ENCODE measurements at regions not wholly inside any gene's neighbourhood (a gene's known extent, or its start where the extent isn't known, plus 50 kb on each side); places are given as distances from the start of the nearest gene placed in this dataset.

DNA sequence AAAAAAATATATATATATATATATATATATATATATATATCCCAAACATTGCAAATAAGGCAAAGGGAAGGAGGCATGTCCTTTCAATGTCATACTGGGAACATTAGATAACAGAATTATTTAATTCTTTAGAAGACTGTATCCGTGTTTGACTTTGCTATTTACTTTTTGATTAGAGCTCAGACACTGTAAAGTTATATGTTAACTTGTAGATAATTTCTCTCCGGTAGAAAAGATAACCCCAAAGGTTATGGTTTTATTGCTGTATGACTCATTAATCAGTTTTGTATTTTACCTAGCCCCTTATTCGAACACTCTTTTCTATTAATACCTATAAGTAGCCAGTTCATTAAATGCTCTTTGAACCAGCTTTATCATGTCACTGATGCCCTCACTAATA, 150.6 kb upstream of the DUSP21 start:
- 60% methylated on average over 3 of the region's 3 CpGs for WGBS
- TF ChIP-seq POLR2AphosphoS5 (IDR thresholded peaks at IDR 0.05) (no peak), POLR2A (IDR thresholded peaks at IDR 0.05) (no peak)
- TF ChIP-seq, protein P1, sequence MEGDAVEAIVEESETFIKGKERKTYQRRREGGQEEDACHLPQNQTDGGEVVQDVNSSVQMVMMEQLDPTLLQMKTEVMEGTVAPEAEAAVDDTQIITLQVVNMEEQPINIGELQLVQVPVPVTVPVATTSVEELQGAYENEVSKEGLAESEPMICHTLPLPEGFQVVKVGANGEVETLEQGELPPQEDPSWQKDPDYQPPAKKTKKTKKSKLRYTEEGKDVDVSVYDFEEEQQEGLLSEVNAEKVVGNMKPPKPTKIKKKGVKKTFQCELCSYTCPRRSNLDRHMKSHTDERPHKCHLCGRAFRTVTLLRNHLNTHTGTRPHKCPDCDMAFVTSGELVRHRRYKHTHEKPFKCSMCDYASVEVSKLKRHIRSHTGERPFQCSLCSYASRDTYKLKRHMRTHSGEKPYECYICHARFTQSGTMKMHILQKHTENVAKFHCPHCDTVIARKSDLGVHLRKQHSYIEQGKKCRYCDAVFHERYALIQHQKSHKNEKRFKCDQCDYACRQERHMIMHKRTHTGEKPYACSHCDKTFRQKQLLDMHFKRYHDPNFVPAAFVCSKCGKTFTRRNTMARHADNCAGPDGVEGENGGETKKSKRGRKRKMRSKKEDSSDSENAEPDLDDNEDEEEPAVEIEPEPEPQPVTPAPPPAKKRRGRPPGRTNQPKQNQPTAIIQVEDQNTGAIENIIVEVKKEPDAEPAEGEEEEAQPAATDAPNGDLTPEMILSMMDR (IDR thresholded peaks at IDR 0.05), result no peak
- Histone ChIP-seq H3K36me3 (no peaks in the 10 kb centered on the region), H3K27me3 (replicated peaks; ENCODE audit: insufficient read depth) (no peaks in the 10 kb centered on the region), H3K9me3 (no peaks in the 10 kb centered on the region), H3K4me3 (no peak overlapping the region), H3K27ac (no peak overlapping the region), H3K4me1 (replicated peaks) (no peaks in the 10 kb centered on the region)
- intact Hi-C loops (cut with DNase I), result no loop called here
- DNase-seq (ENCODE audit: low spot score), result no peak

DNA sequence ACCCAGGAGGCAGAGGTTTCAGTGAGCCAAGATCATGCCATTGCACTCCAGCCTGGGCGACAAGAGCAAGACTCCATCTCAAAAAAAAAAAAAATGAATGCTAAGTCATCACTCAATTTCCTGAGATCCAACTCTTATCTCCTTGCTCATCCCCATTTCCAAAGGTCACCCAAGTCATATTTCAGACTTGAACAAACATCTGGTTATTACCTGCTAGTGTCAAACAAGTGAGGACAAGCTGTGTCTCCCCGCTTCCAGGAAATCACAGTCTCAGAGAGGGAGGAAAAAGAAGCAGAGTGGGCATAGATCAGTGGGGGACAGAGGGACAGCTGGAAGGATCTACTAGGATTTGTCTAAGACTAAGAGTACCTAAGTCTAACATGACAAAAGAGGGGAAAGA, 147.5 kb upstream of the FUNDC1 start:
- Histone ChIP-seq H3K27me3 (replicated peaks; ENCODE audit: insufficient read depth) (no peaks in the 10 kb centered on the region), H3K4me1 (replicated peaks) (no peaks in the 10 kb centered on the region), H3K9me3 (no peaks in the 10 kb centered on the region), H3K4me3 (no peak overlapping the region), H3K27ac (no peak overlapping the region), H3K36me3 (no peaks in the 10 kb centered on the region)
- WGBS, result 86% methylated on average over 2 of the region's 2 CpGs
- no peak for DNase-seq (ENCODE audit: low spot score)
- intact Hi-C loops (cut with DNase I), result no loop called here
- TF ChIP-seq POLR2AphosphoS5 (IDR thresholded peaks at IDR 0.05), result no peak
- TF ChIP-seq POLR2A (IDR thresholded peaks at IDR 0.05), result no peak
- TF ChIP-seq, protein P1 (IDR thresholded peaks at IDR 0.05), result no peak

DNA sequence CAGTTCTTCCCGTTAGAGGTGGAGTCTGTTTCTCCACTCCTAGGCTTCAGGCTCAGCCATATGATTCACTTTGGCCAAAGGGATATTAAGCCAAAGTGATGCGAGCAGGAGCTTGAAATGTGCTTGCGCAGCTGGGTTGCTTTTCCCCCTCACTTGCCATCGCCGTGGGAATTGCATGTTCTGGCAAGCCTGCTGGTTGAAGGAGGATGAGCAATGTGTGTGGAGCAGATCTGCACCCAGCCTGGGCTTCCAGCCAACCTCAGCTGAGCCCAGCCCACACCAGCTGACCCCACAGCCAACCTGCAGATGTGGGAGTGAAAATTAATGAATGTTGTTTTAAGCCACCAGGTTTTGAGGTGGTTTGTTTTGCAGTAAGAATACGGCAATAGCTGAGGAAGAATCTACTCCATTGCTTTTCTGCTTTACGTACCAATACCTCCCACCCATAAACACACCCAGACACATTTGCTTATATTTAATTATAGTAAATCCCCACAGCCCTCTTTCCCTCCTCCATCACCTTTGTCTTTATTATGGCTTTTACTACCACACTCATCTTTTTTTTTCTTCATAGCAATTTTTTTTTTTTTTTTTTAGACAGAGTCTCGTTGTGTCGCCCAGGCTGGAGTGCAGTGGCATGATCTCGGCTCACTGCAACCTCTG, 132.8 kb upstream of the FUNDC1 start:
- Histone ChIP-seq H3K9me3 (no peaks in the 10 kb centered on the region), H3K27ac (no peak overlapping the region), H3K36me3 (no peaks in the 10 kb centered on the region), H3K27me3 (replicated peaks; ENCODE audit: insufficient read depth) (no peaks in the 10 kb centered on the region), H3K4me1 (replicated peaks) (no peaks in the 10 kb centered on the region), H3K4me3 (no peak overlapping the region)
- DNase-seq (ENCODE audit: low spot score), result peak; percentile 48
- intact Hi-C loops (cut with DNase I), result no loop called here
- TF ChIP-seq POLR2AphosphoS5 (IDR thresholded peaks at IDR 0.05) (peak; percentile 41), POLR2A (IDR thresholded peaks at IDR 0.05) (no peak)
- WGBS, result 29% methylated on average over 10 of the region's 10 CpGs

DNA sequence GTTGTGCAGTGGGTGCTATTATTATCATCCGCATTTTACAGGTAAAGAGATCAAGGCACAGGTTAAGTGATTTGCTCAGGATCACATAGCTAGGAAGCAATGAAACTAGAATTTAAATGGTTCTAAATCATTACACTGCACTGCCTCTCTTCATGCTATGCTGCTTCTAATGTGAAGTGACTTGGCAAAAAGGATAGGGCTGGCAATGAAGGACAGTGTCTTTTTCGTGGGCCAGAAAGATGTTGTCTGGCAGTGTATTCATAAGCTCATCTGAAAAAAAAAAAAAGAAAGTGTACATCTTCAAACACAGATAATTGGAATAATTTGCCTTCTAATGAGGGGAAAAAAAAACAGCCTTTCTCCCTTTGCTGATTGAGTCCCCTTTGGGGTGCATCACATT, 132.2 kb upstream of the FUNDC1 start:
- no peaks in the 10 kb centered on the region for H3K4me1 ChIP-seq (replicated peaks)
- TF ChIP-seq POLR2AphosphoS5 (IDR thresholded peaks at IDR 0.05) (no peak), POLR2A (IDR thresholded peaks at IDR 0.05) (no peak)
- TF ChIP-seq, protein P1 (IDR thresholded peaks at IDR 0.05), result no peak
- H3K4me3 ChIP-seq, result no peak overlapping the region
- no peak for DNase-seq (ENCODE audit: low spot score)
- H3K36me3 ChIP-seq, result no peaks in the 10 kb centered on the region
- no peaks in the 10 kb centered on the region for H3K27me3 ChIP-seq (replicated peaks; ENCODE audit: insufficient read depth)
- H3K27ac ChIP-seq, result no peak overlapping the region
- WGBS, result 32% methylated on average over 2 of the region's 2 CpGs
- H3K9me3 ChIP-seq, result no peaks in the 10 kb centered on the region
- intact Hi-C loops (cut with DNase I), result no loop called here

DNA sequence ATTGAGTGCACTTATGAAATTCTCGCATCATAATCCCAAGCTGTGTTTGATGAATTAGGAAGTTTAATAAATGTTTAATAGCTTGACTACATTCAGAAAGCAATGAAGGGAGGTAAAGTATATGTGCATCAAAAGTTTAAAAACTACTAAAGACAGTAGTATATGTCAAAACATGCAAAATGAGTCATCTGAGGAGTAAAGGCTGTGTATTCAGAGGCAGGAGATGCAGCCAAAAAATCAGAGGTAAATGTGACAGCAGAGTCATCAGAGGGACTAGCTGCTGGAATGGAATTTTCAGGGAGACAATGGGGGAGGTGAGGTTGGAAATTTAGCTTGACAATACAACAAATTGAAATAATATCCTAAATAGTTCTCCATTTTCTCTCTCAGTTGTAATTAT, 127.0 kb upstream of the FUNDC1 start:
- no peak for TF ChIP-seq POLR2AphosphoS5 (IDR thresholded peaks at IDR 0.05)
- TF ChIP-seq, protein P1 (IDR thresholded peaks at IDR 0.05), result no peak
- no peak for TF ChIP-seq POLR2A (IDR thresholded peaks at IDR 0.05)
- Histone ChIP-seq H3K36me3 (no peaks in the 10 kb centered on the region), H3K9me3 (no peaks in the 10 kb centered on the region), H3K27ac (no peak overlapping the region), H3K27me3 (replicated peaks; ENCODE audit: insufficient read depth) (no peaks in the 10 kb centered on the region), H3K4me1 (replicated peaks) (no peaks in the 10 kb centered on the region), H3K4me3 (no peak overlapping the region)
- 87% methylated on average over 1 of the region's 1 CpG for WGBS
- no peak for DNase-seq (ENCODE audit: low spot score)
- intact Hi-C loops (cut with DNase I), result no loop called here

Measured in prostate gland (tissue), 2 donors.